Fibroblast of lung (primary cell): ENCODE measurements at regions not wholly inside any gene's neighbourhood (a gene's known extent, or its start where the extent isn't known, plus 50 kb on each side); places are given as distances from the start of the nearest gene placed in this dataset.

Source experiments
- DNase-seq, 2 donors: peaks; one replicate each; pipeline versions ENCODE4 v3.0.0 to v3.0.0-alpha.2; 2010; ENCODE audit warnings: low read depth in 2 of 2
- H2AFZ ChIP-seq: 2 replicates; pipeline ENCODE4 v1.5.1; 2012; ENCODE audit warnings: low read length, control low read depth, inconsistent platforms
- H3K27ac ChIP-seq: 2 replicates; pipeline ENCODE4 v1.5.1; 2011; ENCODE audit warnings: low read length, control low read depth; ENCODE audit not compliant: insufficient read depth
- H3K27me3 ChIP-seq: 2 replicates; pipeline ENCODE4 v1.5.1; 2011; ENCODE audit warnings: mild to moderate bottlenecking, low read length; ENCODE audit not compliant: control insufficient read depth, insufficient read depth
- H3K36me3 ChIP-seq: 2 replicates; pipeline ENCODE4 v1.5.1; 2011; ENCODE audit warnings: low read length; ENCODE audit not compliant: control insufficient read depth, insufficient read depth
- H3K4me1 ChIP-seq: 2 replicates; pipeline ENCODE4 v1.5.1; 2011; ENCODE audit warnings: low read length; ENCODE audit not compliant: control insufficient read depth, insufficient read depth; ENCODE audit errors: extremely low read depth
- H3K4me2 ChIP-seq: 2 replicates; pipeline ENCODE4 v1.5.1; 2011; ENCODE audit warnings: low read length, control low read depth; ENCODE audit not compliant: insufficient read depth; ENCODE audit errors: extremely low read depth
- H3K4me3 ChIP-seq, 4 experiments: fragments of 200-600 bp in 1 of 4; sonication (generic) in 1 of 4; replicated peaks in 1 of 4; 2 replicates each; pipeline ENCODE4 v1.5.1; 2011 to 2016; ENCODE audit warnings: low read length in 4 of 4, low read depth in 3 of 4, mild to moderate bottlenecking in 3 of 4, control low read depth in 2 of 4, inconsistent platforms in 1 of 4, mixed read lengths in 1 of 4; ENCODE audit not compliant: insufficient read depth in 1 of 4; ENCODE audit errors: control extremely low read depth in 1 of 4
- H3K79me2 ChIP-seq: 2 replicates; pipeline ENCODE4 v1.5.1; 2012; ENCODE audit warnings: mild to moderate bottlenecking, low read length, inconsistent platforms; ENCODE audit not compliant: control insufficient read depth, insufficient read depth
- H3K9ac ChIP-seq: 2 replicates; pipeline ENCODE4 v1.5.1; 2011; ENCODE audit warnings: mild to moderate bottlenecking, low read length, control low read depth; ENCODE audit not compliant: insufficient read depth
- H3K9me3 ChIP-seq: 2 replicates; pipeline ENCODE4 v1.5.1; 2012; ENCODE audit warnings: low read depth, low read length; ENCODE audit not compliant: control insufficient read depth, insufficient read depth
- H4K20me1 ChIP-seq: 2 replicates; pipeline ENCODE4 v1.5.1; 2011; ENCODE audit warnings: low read length; ENCODE audit not compliant: control insufficient read depth, insufficient read depth; ENCODE audit errors: extremely low read depth
- CTCF ChIP-seq, 2 donors: IDR thresholded peaks in 1 of 2; conservative IDR thresholded peaks in 1 of 2; 1 replicate in 1 of 2; 2 replicates in 1 of 2; pipeline ENCODE4 v1.5.1; 2011 to 2012; ENCODE audit warnings: low read length in 2 of 2, control low read depth in 1 of 2, inconsistent platforms in 1 of 2, low read depth in 1 of 2, mild to moderate bottlenecking in 1 of 2
- EZH2 ChIP-seq: IDR thresholded peaks from 2 replicates; pipeline ENCODE4 v1.5.1; 2012; ENCODE audit warnings: low read length, control low read depth, mild to moderate bottlenecking; ENCODE audit errors: missing control alignments

- Histone ChIP-seq H3K9ac (no peak overlapping the region), H3K4me1 (no peaks in the 10 kb centered on the region), H3K79me2 (no peaks in the 10 kb centered on the region), H3K4me2 (no peak overlapping the region), H4K20me1 (no peaks in the 10 kb centered on the region), H3K4me3 (no peak overlapping the region), H3K27me3 (no peaks in the 10 kb centered on the region), H2AFZ (no peak overlapping the region), H3K36me3 (no peaks in the 10 kb centered on the region), H3K9me3 (no peaks in the 10 kb centered on the region), H3K27ac (no peak overlapping the region)
- TF ChIP-seq EZH2, result no peak
- TF ChIP-seq CTCF (conservative IDR thresholded peaks at IDR 0.05 in 1 of 2, IDR thresholded peaks at IDR 0.05 in 1 of 2; ENCODE audit: low read depth in 1 of 2, low read length in 2 of 2), result no peak
- no peak for DNase-seq
Measured at GRCh38 chr13:31862828-31863227, 123.5 kb downstream of the RXFP2 start.

GRCh38 chr13:31864307-31864706, 125.0 kb downstream of the RXFP2 start:
- no peaks in the 10 kb centered on the region for H4K20me1 ChIP-seq
- H3K79me2 ChIP-seq, result no peaks in the 10 kb centered on the region
- no peak for TF ChIP-seq CTCF (conservative IDR thresholded peaks at IDR 0.05 in 1 of 2, IDR thresholded peaks at IDR 0.05 in 1 of 2; ENCODE audit: low read depth in 1 of 2, low read length in 2 of 2)
- no peak for TF ChIP-seq EZH2
- no peak overlapping the region for H3K4me3 ChIP-seq
- DNase-seq, result no peak
- H3K9me3 ChIP-seq, result no peaks in the 10 kb centered on the region
- H2AFZ ChIP-seq, result no peak overlapping the region
- H3K27ac ChIP-seq, result no peak overlapping the region
- no peaks in the 10 kb centered on the region for H3K27me3 ChIP-seq
- no peak overlapping the region for H3K9ac ChIP-seq
- no peak overlapping the region for H3K4me2 ChIP-seq
- no peaks in the 10 kb centered on the region for H3K4me1 ChIP-seq
- H3K36me3 ChIP-seq, result no peaks in the 10 kb centered on the region

GRCh38 chr13:31866099-31866498, 126.8 kb downstream of the RXFP2 start:
- no peaks in the 10 kb centered on the region for H3K9me3 ChIP-seq
- TF ChIP-seq CTCF (conservative IDR thresholded peaks at IDR 0.05 in 1 of 2, IDR thresholded peaks at IDR 0.05 in 1 of 2; ENCODE audit: low read depth in 1 of 2, low read length in 2 of 2) (no peak), EZH2 (no peak)
- no peak overlapping the region for H3K27ac ChIP-seq
- no peak for DNase-seq
- H2AFZ ChIP-seq, result no peak overlapping the region
- no peaks in the 10 kb centered on the region for H3K79me2 ChIP-seq
- H3K4me1 ChIP-seq, result no peaks in the 10 kb centered on the region
- H4K20me1 ChIP-seq, result no peaks in the 10 kb centered on the region
- no peak overlapping the region for H3K4me2 ChIP-seq
- H3K36me3 ChIP-seq, result no peaks in the 10 kb centered on the region
- no peaks in the 10 kb centered on the region for H3K27me3 ChIP-seq
- no peak overlapping the region for H3K4me3 ChIP-seq
- no peak overlapping the region for H3K9ac ChIP-seq
